Endothelial cell of umbilical vein (primary cell): ENCODE measurements at regions not wholly inside any gene's neighbourhood (a gene's known extent, or its start where the extent isn't known, plus 50 kb on each side); places are given as distances from the start of the nearest gene placed in this dataset.
A peak's percentile ranks its signal among the peaks of the same experiment; 100 is the strongest.

ENCODE experiments used
- BruUV-seq: library from RNA; stranded (reverse); fragments of 400-500 nt; replicated peaks from 2 replicates; lab custom pipeline; 2021; lab: Mats Ljungman, UMichigan
- CTCF ChIA-PET: fragments of 300-600, 350-600 bp; sonication (Branson Sonifier 250); formaldehyde crosslinking; loops from one replicate; lab custom pipeline; 2021; ENCODE audit warnings: antibody characterized with exemption, inconsistent platforms; lab: Charles Lee
- POLR2A ChIA-PET: fragments of 300-600, 350-600 bp; sonication (Branson Sonifier 250); formaldehyde crosslinking; loops from one replicate; lab custom pipeline; 2021; ENCODE audit warnings: antibody characterized with exemption, inconsistent platforms; lab: Charles Lee
- DNase-seq: peaks from one replicate; pipeline ENCODE4 v3.0.0-alpha.2; 2011; ENCODE audit warnings: low read depth, low spot score
- FAIRE-seq: peaks from 2 replicates; lab custom pipeline; 2011; peaks lifted over from hg19 to GRCh38; lab: Jason Lieb, UNC
- H2AFZ ChIP-seq: 2 replicates; pipeline ENCODE4 v1.6.0; 2012; ENCODE audit warnings: low read depth, low read length, control low read depth, inconsistent platforms
- H3K27ac ChIP-seq: 2 replicates; pipeline ENCODE4 v1.5.1; 2011; ENCODE audit warnings: low read depth, mild to moderate bottlenecking, control low read depth, low read length, moderate library complexity; ENCODE audit not compliant: insufficient read depth
- H3K27me3 ChIP-seq, 2 experiments: 2 replicates each; pipeline versions ENCODE4 v1.6.0 to v1.6.1; 2011; ENCODE audit warnings: low read length in 2 of 2, mixed read lengths in 1 of 2; ENCODE audit not compliant: control insufficient read depth in 2 of 2, insufficient read depth in 2 of 2
- H3K36me3 ChIP-seq, 2 experiments: 2 replicates in 1 of 2; 3 replicates in 1 of 2; pipeline ENCODE4 v1.5.1; 2011; ENCODE audit warnings: low read length in 2 of 2, mild to moderate bottlenecking in 1 of 2, moderate library complexity in 1 of 2; ENCODE audit not compliant: control insufficient read depth in 2 of 2, insufficient read depth in 2 of 2; ENCODE audit errors: extremely low read depth in 1 of 2
- H3K4me1 ChIP-seq: 3 replicates; pipeline ENCODE4 v1.5.1; 2011; ENCODE audit warnings: mild to moderate bottlenecking, low read length; ENCODE audit not compliant: control insufficient read depth, insufficient read depth; ENCODE audit errors: extremely low read depth
- H3K4me2 ChIP-seq: 2 replicates; pipeline ENCODE4 v1.6.1; 2011; ENCODE audit warnings: low read length, control low read depth, mixed read lengths; ENCODE audit not compliant: insufficient read depth
- H3K4me3 ChIP-seq, 3 experiments: fragments of 200-600 bp in 1 of 3; sonication (generic), shearing (Covaris generic) in 1 of 3; replicated peaks in 1 of 3; 2 replicates each; pipeline ENCODE4 v1.5.1; 2011 to 2016; ENCODE audit warnings: control low read depth in 3 of 3, low read length in 3 of 3, mild to moderate bottlenecking in 2 of 3, inconsistent platforms in 1 of 3, low read depth in 1 of 3, moderate library complexity in 1 of 3; ENCODE audit not compliant: insufficient read depth in 1 of 3
- H3K79me2 ChIP-seq: 2 replicates; pipeline ENCODE4 v1.6.0; 2012; ENCODE audit warnings: low read length, inconsistent platforms; ENCODE audit not compliant: control insufficient read depth, insufficient read depth
- H3K9ac ChIP-seq: replicated peaks from 2 replicates; pipeline ENCODE3; 2011; ENCODE audit warnings: low read length, control low read depth; ENCODE audit not compliant: insufficient read depth; ENCODE audit errors: extremely low read depth
- H3K9me1 ChIP-seq: replicated peaks from 3 replicates; pipeline ENCODE4 v1.6.0; 2011; ENCODE audit warnings: mild to moderate bottlenecking, low read length; ENCODE audit not compliant: control insufficient read depth, insufficient read depth; ENCODE audit errors: extremely low read depth
- H3K9me3 ChIP-seq: replicated peaks from 2 replicates; pipeline ENCODE4 v1.5.1; 2012; ENCODE audit warnings: low read length, inconsistent platforms; ENCODE audit not compliant: control insufficient read depth, insufficient read depth
- H4K20me1 ChIP-seq: replicated peaks from 2 replicates; pipeline ENCODE3; 2011; ENCODE audit warnings: mild to moderate bottlenecking, low read length; ENCODE audit not compliant: control insufficient read depth, insufficient read depth; ENCODE audit errors: extremely low read depth
- EZH2 ChIP-seq: IDR thresholded peaks from 2 replicates; pipeline ENCODE4 v1.6.1; 2012; ENCODE audit warnings: borderline replicate concordance, low read depth, mild to moderate bottlenecking, moderate library complexity, low read length, inconsistent platforms; ENCODE audit not compliant: severe bottlenecking
- FOS ChIP-seq: IDR thresholded peaks from 2 replicates; pipeline ENCODE4 v1.6.1; 2011; ENCODE audit warnings: mild to moderate bottlenecking, low read length, moderate library complexity, borderline replicate concordance; ENCODE audit not compliant: insufficient read depth
- MAX ChIP-seq: IDR thresholded peaks from 2 replicates; pipeline ENCODE4 v1.6.1; 2011; ENCODE audit not compliant: insufficient read depth, insufficient read length
- MYC ChIP-seq: IDR thresholded peaks from one replicate; pipeline ENCODE4 v1.6.1; 2011; ENCODE audit warnings: mild to moderate bottlenecking, low read depth, low read length
- POLR2A ChIP-seq: IDR thresholded peaks from 2 replicates; pipeline ENCODE4 v1.6.1; 2012; ENCODE audit warnings: low read depth, mild to moderate bottlenecking, control low read depth, low read length
- POLR2AphosphoS5 ChIP-seq: IDR thresholded peaks from 2 replicates; pipeline ENCODE4 v1.6.1; 2012; ENCODE audit warnings: low read depth, mild to moderate bottlenecking, control low read depth, low read length, moderate library complexity; ENCODE audit not compliant: insufficient read depth
- dilution Hi-C: fragments of 300-500 bp; cut with MboI; formaldehyde crosslinking; loops from one replicate; pipeline ENCODE4 v1.15.0; 2019; ENCODE audit warnings: low sequenced_read_pairs; ENCODE audit not compliant: extremely low pct_ligation_motif_present
- intact Hi-C: fragments of 100-400 bp; cut with micrococcal nuclease; formaldehyde crosslinking; loops from one replicate; pipeline ENCODE4 v1.10.0; 2022
- TF ChIP-seq, protein P1 (sequence below), 2 donors: IDR thresholded peaks; 1 replicate in 1 of 2; 2 replicates in 1 of 2; pipeline ENCODE4 v1.5.1; 2011; ENCODE audit warnings: low read length in 2 of 2, mild to moderate bottlenecking in 2 of 2, moderate library complexity in 2 of 2, control low read depth in 1 of 2, inconsistent platforms in 1 of 2, low read depth in 1 of 2; ENCODE audit not compliant: insufficient read depth in 1 of 2; ENCODE audit errors: extremely low read depth in 1 of 2

DNA sequence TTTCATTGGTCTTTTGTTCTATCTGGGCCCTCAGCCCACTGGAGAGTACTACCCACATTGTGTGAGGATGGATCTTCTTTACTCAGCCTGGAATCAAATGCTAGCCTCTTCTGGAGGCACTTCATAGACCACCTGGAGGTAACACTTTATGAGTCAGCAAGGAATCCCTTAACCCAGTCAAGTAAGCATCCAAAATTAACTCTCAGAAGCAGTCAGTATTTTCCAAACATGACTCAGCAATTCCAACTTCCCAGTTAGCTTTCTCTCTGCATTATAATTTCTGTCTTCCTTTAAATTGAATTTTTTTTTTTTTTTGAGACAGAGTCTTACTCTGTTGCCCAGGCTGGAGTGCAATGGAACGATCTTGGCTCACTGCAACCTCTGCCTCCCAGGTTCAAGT lies 142.7 kb downstream of the ACKR3 start:
- peak; percentile 17 for DNase-seq
- Histone ChIP-seq H3K9ac (no peak overlapping the region), H3K27ac (no peak overlapping the region), H2AFZ (no peak overlapping the region), H3K36me3 (no peaks in the 10 kb centered on the region), H3K4me3 (no peak overlapping the region), H3K9me1 (no peaks in the 10 kb centered on the region), H4K20me1 (no peaks in the 10 kb centered on the region), H3K27me3 (no peaks in the 10 kb centered on the region), H3K9me3 (no peaks in the 10 kb centered on the region), H3K79me2 (no peaks in the 10 kb centered on the region), H3K4me1 (no peaks in the 10 kb centered on the region), H3K4me2 (no peak overlapping the region)
- ChIA-PET CTCF (no interaction called here), POLR2A (no interaction called here)
- dilution Hi-C loops = no loop called here
- BruUV-seq = no TSS peak
- FAIRE-seq = no peak
- TF ChIP-seq MAX (no peak), POLR2AphosphoS5 (no peak), POLR2A (no peak), EZH2 (no peak), MYC (no peak), FOS (no peak)
- TF ChIP-seq, protein P1, sequence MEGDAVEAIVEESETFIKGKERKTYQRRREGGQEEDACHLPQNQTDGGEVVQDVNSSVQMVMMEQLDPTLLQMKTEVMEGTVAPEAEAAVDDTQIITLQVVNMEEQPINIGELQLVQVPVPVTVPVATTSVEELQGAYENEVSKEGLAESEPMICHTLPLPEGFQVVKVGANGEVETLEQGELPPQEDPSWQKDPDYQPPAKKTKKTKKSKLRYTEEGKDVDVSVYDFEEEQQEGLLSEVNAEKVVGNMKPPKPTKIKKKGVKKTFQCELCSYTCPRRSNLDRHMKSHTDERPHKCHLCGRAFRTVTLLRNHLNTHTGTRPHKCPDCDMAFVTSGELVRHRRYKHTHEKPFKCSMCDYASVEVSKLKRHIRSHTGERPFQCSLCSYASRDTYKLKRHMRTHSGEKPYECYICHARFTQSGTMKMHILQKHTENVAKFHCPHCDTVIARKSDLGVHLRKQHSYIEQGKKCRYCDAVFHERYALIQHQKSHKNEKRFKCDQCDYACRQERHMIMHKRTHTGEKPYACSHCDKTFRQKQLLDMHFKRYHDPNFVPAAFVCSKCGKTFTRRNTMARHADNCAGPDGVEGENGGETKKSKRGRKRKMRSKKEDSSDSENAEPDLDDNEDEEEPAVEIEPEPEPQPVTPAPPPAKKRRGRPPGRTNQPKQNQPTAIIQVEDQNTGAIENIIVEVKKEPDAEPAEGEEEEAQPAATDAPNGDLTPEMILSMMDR (IDR thresholded peaks at IDR 0.05; ENCODE audit: extremely low read depth in 1 of 2, insufficient read depth in 1 of 2, low read depth in 1 of 2, low read length in 2 of 2) = no peak
- intact Hi-C loops = no loop called here
